ENCODE measurements at regions not wholly inside any gene's neighbourhood (a gene's known extent, or its start where the extent isn't known, plus 50 kb on each side); places are given as distances from the start of the nearest gene placed in this dataset.

- Histone ChIP-seq H3K27ac (ENCODE audit: low read depth, low read length) (no peak overlapping the region), H4K8ac (ENCODE audit: low read depth, low read length) (no peak overlapping the region), H3K79me1 (ENCODE audit: low read length) (no peaks in the 10 kb centered on the region), H3K9ac (ENCODE audit: low read length) (no peak overlapping the region), H3K27me3 (ENCODE audit: insufficient read depth, low read length) (no peaks in the 10 kb centered on the region), H3K14ac (ENCODE audit: low read length) (no peak overlapping the region), H2BK120ac (ENCODE audit: insufficient read depth, low read length, poor library complexity) (no peak overlapping the region), H3K36me3 (ENCODE audit: control insufficient read depth in 1 of 2, insufficient read depth in 2 of 2, low read length in 2 of 2) (no peaks in the 10 kb centered on the region), H3K79me2 (ENCODE audit: control insufficient read depth, insufficient read depth, low read length, poor library complexity) (no peaks in the 10 kb centered on the region), H3K18ac (ENCODE audit: low read length) (no peak overlapping the region), H3K4me1 (ENCODE audit: control insufficient read depth in 1 of 2, insufficient read depth in 2 of 2, low read length in 2 of 2) (no peaks in the 10 kb centered on the region), H2BK12ac (ENCODE audit: low read length) (no peak overlapping the region), H3K9me3 (ENCODE audit: insufficient read depth, low read depth, low read length) (no peaks in the 10 kb centered on the region), H3K4me3 (ENCODE audit: low read depth, low read length) (no peak overlapping the region), H4K91ac (ENCODE audit: low read depth, low read length) (no peak overlapping the region), H2AFZ (ENCODE audit: insufficient read depth, low read length, poor library complexity) (no peak overlapping the region), H4K12ac (ENCODE audit: low read depth, low read length) (no peak overlapping the region), H2AK5ac (ENCODE audit: low read length) (no peak overlapping the region), H3K23ac (ENCODE audit: low read length) (no peak overlapping the region), H3K4ac (ENCODE audit: low read depth, low read length) (no peak overlapping the region), H3K4me2 (ENCODE audit: low read length) (no peak overlapping the region), H2BK5ac (ENCODE audit: low read depth, low read length, poor library complexity) (no peak overlapping the region)
- DNase-seq: no peak
- no CpG with 5 or more reads among the region's 12 CpGs for WGBS (ENCODE audit: extremely low coverage, insufficient coverage, insufficient read length)
Observed at GRCh38 chr12:108029051-108029835, 99.8 kb upstream of the WSCD2 start.

GRCh38 chr12:108033090-108033489 lies 96.0 kb upstream of the WSCD2 start:
- Histone ChIP-seq H2AFZ (ENCODE audit: insufficient read depth, low read length, poor library complexity) (no peak overlapping the region), H3K4me2 (ENCODE audit: low read length) (no peak overlapping the region), H3K4me1 (ENCODE audit: control insufficient read depth in 1 of 2, insufficient read depth in 2 of 2, low read length in 2 of 2) (no peaks in the 10 kb centered on the region), H3K18ac (ENCODE audit: low read length) (no peak overlapping the region), H3K27me3 (ENCODE audit: insufficient read depth, low read length) (no peaks in the 10 kb centered on the region), H3K14ac (ENCODE audit: low read length) (no peak overlapping the region), H2AK5ac (ENCODE audit: low read length) (no peak overlapping the region), H3K9ac (ENCODE audit: low read length) (no peak overlapping the region), H3K23ac (ENCODE audit: low read length) (no peak overlapping the region), H3K36me3 (ENCODE audit: control insufficient read depth in 1 of 2, insufficient read depth in 2 of 2, low read length in 2 of 2) (no peaks in the 10 kb centered on the region), H2BK120ac (ENCODE audit: insufficient read depth, low read length, poor library complexity) (no peak overlapping the region), H3K27ac (ENCODE audit: low read depth, low read length) (no peak overlapping the region), H3K9me3 (ENCODE audit: insufficient read depth, low read depth, low read length) (no peaks in the 10 kb centered on the region), H4K8ac (ENCODE audit: low read depth, low read length) (no peak overlapping the region), H3K4ac (ENCODE audit: low read depth, low read length) (no peak overlapping the region), H4K12ac (ENCODE audit: low read depth, low read length) (no peak overlapping the region), H3K79me1 (ENCODE audit: low read length) (no peaks in the 10 kb centered on the region), H2BK12ac (ENCODE audit: low read length) (no peak overlapping the region), H2BK5ac (ENCODE audit: low read depth, low read length, poor library complexity) (no peak overlapping the region), H3K79me2 (ENCODE audit: control insufficient read depth, insufficient read depth, low read length, poor library complexity) (no peaks in the 10 kb centered on the region), H3K4me3 (ENCODE audit: low read depth, low read length) (no peak overlapping the region), H4K91ac (ENCODE audit: low read depth, low read length) (no peak overlapping the region)
- WGBS (ENCODE audit: extremely low coverage, insufficient coverage, insufficient read length): no CpG with 5 or more reads among the region's 2 CpGs
- DNase-seq: no peak

GRCh38 chr12:108035372-108035771 lies 93.7 kb upstream of the WSCD2 start:
- Histone ChIP-seq H3K4me1 (ENCODE audit: control insufficient read depth in 1 of 2, insufficient read depth in 2 of 2, low read length in 2 of 2) (no peaks in the 10 kb centered on the region), H3K14ac (ENCODE audit: low read length) (no peak overlapping the region), H3K4me2 (ENCODE audit: low read length) (no peak overlapping the region), H3K23ac (ENCODE audit: low read length) (no peak overlapping the region), H3K36me3 (ENCODE audit: control insufficient read depth in 1 of 2, insufficient read depth in 2 of 2, low read length in 2 of 2) (no peaks in the 10 kb centered on the region), H3K79me2 (ENCODE audit: control insufficient read depth, insufficient read depth, low read length, poor library complexity) (no peaks in the 10 kb centered on the region), H3K27ac (ENCODE audit: low read depth, low read length) (no peak overlapping the region), H4K91ac (ENCODE audit: low read depth, low read length) (no peak overlapping the region), H3K9me3 (ENCODE audit: insufficient read depth, low read depth, low read length) (no peaks in the 10 kb centered on the region), H3K18ac (ENCODE audit: low read length) (no peak overlapping the region), H2BK120ac (ENCODE audit: insufficient read depth, low read length, poor library complexity) (no peak overlapping the region), H2BK5ac (ENCODE audit: low read depth, low read length, poor library complexity) (no peak overlapping the region), H3K27me3 (ENCODE audit: insufficient read depth, low read length) (no peaks in the 10 kb centered on the region), H4K12ac (ENCODE audit: low read depth, low read length) (no peak overlapping the region), H2AK5ac (ENCODE audit: low read length) (no peak overlapping the region), H4K8ac (ENCODE audit: low read depth, low read length) (no peak overlapping the region), H3K4me3 (ENCODE audit: low read depth, low read length) (no peak overlapping the region), H3K79me1 (ENCODE audit: low read length) (no peaks in the 10 kb centered on the region), H2BK12ac (ENCODE audit: low read length) (no peak overlapping the region), H3K9ac (ENCODE audit: low read length) (no peak overlapping the region), H2AFZ (ENCODE audit: insufficient read depth, low read length, poor library complexity) (no peak overlapping the region), H3K4ac (ENCODE audit: low read depth, low read length) (no peak overlapping the region)
- WGBS (ENCODE audit: extremely low coverage, insufficient coverage, insufficient read length): no CpG with 5 or more reads among the region's 1 CpG
- DNase-seq: no peak

- no peak overlapping the region for H2BK120ac ChIP-seq (ENCODE audit: insufficient read depth, low read length, poor library complexity)
- no peak for DNase-seq
- H3K79me1 ChIP-seq (ENCODE audit: low read length): no peaks in the 10 kb centered on the region
- no CpG with 5 or more reads among the region's 5 CpGs for WGBS (ENCODE audit: extremely low coverage, insufficient coverage, insufficient read length)
- H3K14ac ChIP-seq (ENCODE audit: low read length): no peak overlapping the region
- no peaks in the 10 kb centered on the region for H3K9me3 ChIP-seq (ENCODE audit: insufficient read depth, low read depth, low read length)
- no peak overlapping the region for H2AK5ac ChIP-seq (ENCODE audit: low read length)
- no peaks in the 10 kb centered on the region for H3K27me3 ChIP-seq (ENCODE audit: insufficient read depth, low read length)
- H4K91ac ChIP-seq (ENCODE audit: low read depth, low read length): no peak overlapping the region
- H4K8ac ChIP-seq (ENCODE audit: low read depth, low read length): no peak overlapping the region
- no peak overlapping the region for H2BK5ac ChIP-seq (ENCODE audit: low read depth, low read length, poor library complexity)
- H3K4me2 ChIP-seq (ENCODE audit: low read length): no peak overlapping the region
- H2AFZ ChIP-seq (ENCODE audit: insufficient read depth, low read length, poor library complexity): no peak overlapping the region
- no peaks in the 10 kb centered on the region for H3K4me1 ChIP-seq (ENCODE audit: control insufficient read depth in 1 of 2, insufficient read depth in 2 of 2, low read length in 2 of 2)
- H3K4me3 ChIP-seq (ENCODE audit: low read depth, low read length): no peak overlapping the region
- H3K23ac ChIP-seq (ENCODE audit: low read length): no peak overlapping the region
- no peak overlapping the region for H3K9ac ChIP-seq (ENCODE audit: low read length)
- H3K79me2 ChIP-seq (ENCODE audit: control insufficient read depth, insufficient read depth, low read length, poor library complexity): no peaks in the 10 kb centered on the region
- H3K27ac ChIP-seq (ENCODE audit: low read depth, low read length): no peak overlapping the region
- no peaks in the 10 kb centered on the region for H3K36me3 ChIP-seq (ENCODE audit: control insufficient read depth in 1 of 2, insufficient read depth in 2 of 2, low read length in 2 of 2)
- no peak overlapping the region for H4K12ac ChIP-seq (ENCODE audit: low read depth, low read length)
- H3K4ac ChIP-seq (ENCODE audit: low read depth, low read length): no peak overlapping the region
- H2BK12ac ChIP-seq (ENCODE audit: low read length): no peak overlapping the region
- H3K18ac ChIP-seq (ENCODE audit: low read length): no peak overlapping the region
Observed at GRCh38 chr12:108037960-108038359, 91.1 kb upstream of the WSCD2 start.

Measured in trophoblast cell (in vitro differentiated cells and primary cell).